ENCODE measurements at regions not wholly inside any gene's neighbourhood (a gene's known extent, or its start where the extent isn't known, plus 50 kb on each side); places are given as distances from the start of the nearest gene placed in this dataset.

GRCh38 chr10:108545921-108546320, 1377.4 kb downstream of the XPNPEP1 start:
- Histone ChIP-seq H3K4me2 (ENCODE audit: insufficient read depth in 1 of 2, low read depth in 2 of 2, low read length in 2 of 2) (no peak overlapping the region), H3K4me1 (replicated peaks in 1 of 4; ENCODE audit: control insufficient read depth in 3 of 4, insufficient read depth in 4 of 4, low read length in 3 of 4) (no peaks in the 10 kb centered on the region), H3K23me2 (ENCODE audit: low read depth, low read length) (no peaks in the 10 kb centered on the region), H2BK120ac (replicated peaks; ENCODE audit: low read depth, low read length) (no peak overlapping the region), H2BK15ac (ENCODE audit: low read length) (no peak overlapping the region), H3K14ac (ENCODE audit: insufficient read length) (no peak overlapping the region), H3K79me1 (ENCODE audit: low read depth, low read length) (no peaks in the 10 kb centered on the region), H3K56ac (replicated peaks; ENCODE audit: insufficient read length, low read depth, low read length) (no peak overlapping the region), H4K8ac (ENCODE audit: extremely low read depth, insufficient read depth, low read length) (no peak overlapping the region), H4K5ac (ENCODE audit: insufficient read length, low read depth, low read length) (no peak overlapping the region), H3K27me3 (replicated peaks in 1 of 4; ENCODE audit: control insufficient read depth in 3 of 4, extremely low read depth in 1 of 4, insufficient read depth in 3 of 4, low read length in 3 of 4) (no peaks in the 10 kb centered on the region), H4K91ac (replicated peaks; ENCODE audit: insufficient read length, low read length) (no peak overlapping the region), H3K4ac (replicated peaks; ENCODE audit: insufficient read length, low read depth, low read length) (no peak overlapping the region), H3K79me2 (ENCODE audit: control insufficient read depth in 1 of 2, insufficient read depth in 2 of 2, low read length in 2 of 2) (no peaks in the 10 kb centered on the region), H2AK5ac (ENCODE audit: low read depth, low read length) (no peak overlapping the region), H3K18ac (ENCODE audit: extremely low read depth, low read length) (no peak overlapping the region), H3K27ac (ENCODE audit: low read depth, low read length) (no peak overlapping the region), H3K4me3 (ENCODE audit: extremely low read depth in 1 of 4, insufficient read depth in 2 of 4, low read depth in 3 of 4, low read length in 4 of 4) (no peak overlapping the region), H2BK5ac (ENCODE audit: low read depth, low read length) (no peak overlapping the region), H2BK12ac (ENCODE audit: low read depth, low read length) (no peak overlapping the region), H3K36me3 (ENCODE audit: control insufficient read depth in 2 of 4, insufficient read depth in 4 of 4, low read length in 3 of 4) (no peaks in the 10 kb centered on the region), H2BK20ac (ENCODE audit: low read length) (no peak overlapping the region), H3K9me3 (ENCODE audit: insufficient read depth in 2 of 2, low read depth in 1 of 2, low read length in 1 of 2) (no peaks in the 10 kb centered on the region), H2AFZ (ENCODE audit: low read length) (no peak overlapping the region), H4K20me1 (replicated peaks in 1 of 2; ENCODE audit: control insufficient read depth in 1 of 2, insufficient read depth in 2 of 2, low read length in 2 of 2) (no peaks in the 10 kb centered on the region), H3K9ac (replicated peaks in 1 of 4; ENCODE audit: extremely low read depth in 1 of 4, low read depth in 3 of 4, low read length in 3 of 4) (no peak overlapping the region), H3K23ac (ENCODE audit: insufficient read length) (no peak overlapping the region)
- DNase-seq (ENCODE audit: low read depth in 1 of 2, low spot score in 2 of 2) (no peak), FAIRE-seq (no peak)
- 93% methylated on average over 1 of the region's 1 CpG; no CpG with 5 or more reads in 1 of the 2 experiments for WGBS, 2 experiments (ENCODE audit: extremely low coverage in 1 of 2, insufficient coverage in 1 of 2, insufficient read length in 1 of 2, insufficient replicate concordance in 2 of 2, low coverage in 1 of 2, low lambda C conversion rate in 2 of 2, missing lambda C conversion rate in 1 of 2)
- ChIA-PET POLR2A (ENCODE audit: partially characterized antibody) (no interaction called here), CTCF (ENCODE audit: partially characterized antibody) (interaction anchor here (0.6 to 1.0 kb wide), 2 partner anchors 146 to 727 kb away, joined by 3 read pairs; no protein-coding TSS in a partner anchor)
- no peak for TF ChIP-seq POU5F1 (IDR thresholded peaks at IDR 0.05; ENCODE audit: low read depth, low read length)
